Hematopoietic multipotent progenitor cell treated with erythropoietin and hydrocortisone succinate and interleukin-3 and kit ligand, for 4 days (in vitro differentiated cells): ENCODE measurements at regions not wholly inside any gene's neighbourhood (a gene's known extent, or its start where the extent isn't known, plus 50 kb on each side); places are given as distances from the start of the nearest gene placed in this dataset.

Experiments used
- DNase-seq: peaks from one replicate; pipeline ENCODE4 v3.0.0-alpha.2; 2015

- DNase-seq: peak; percentile 56
Measured at GRCh38 chr10:21318540-21319167, 206.8 kb downstream of the SKIDA1 start.

- no peak for DNase-seq
Measured at GRCh38 chr10:21317902-21318301, 207.6 kb downstream of the SKIDA1 start.

GRCh38 chr10:21315645-21316220 is 209.7 kb downstream of the SKIDA1 start:
- no peak for DNase-seq

GRCh38 chr10:21314906-21315644 is 210.4 kb downstream of the SKIDA1 start:
- no peak for DNase-seq

- no peak for DNase-seq
Measured at GRCh38 chr10:21314111-21314626, 211.3 kb downstream of the SKIDA1 start.

- no peak for DNase-seq
Measured at GRCh38 chr10:21313691-21314090, 211.8 kb downstream of the SKIDA1 start.

GRCh38 chr10:21311426-21311825 is 214.1 kb downstream of the SKIDA1 start:
- no peak for DNase-seq

- no peak for DNase-seq
Measured at GRCh38 chr10:21309427-21309826, 216.1 kb downstream of the SKIDA1 start.

- DNase-seq: no peak
Measured at GRCh38 chr10:21308946-21309345, 216.5 kb downstream of the SKIDA1 start.

- DNase-seq: no peak
Measured at GRCh38 chr10:21308018-21308417, 217.5 kb downstream of the SKIDA1 start.

GRCh38 chr10:21304608-21305007 is 220.9 kb downstream of the SKIDA1 start:
- DNase-seq: no peak

GRCh38 chr10:21304198-21304597 is 221.3 kb downstream of the SKIDA1 start:
- no peak for DNase-seq

- DNase-seq: peak; percentile 78
Measured at GRCh38 chr10:21300551-21300950, 224.9 kb downstream of the SKIDA1 start.

- no peak for DNase-seq
Measured at GRCh38 chr10:21299330-21299729, 226.2 kb downstream of the SKIDA1 start.

- no peak for DNase-seq
Measured at GRCh38 chr10:21298701-21299100, 226.8 kb downstream of the SKIDA1 start.

GRCh38 chr10:21297603-21298383 is 227.7 kb downstream of the SKIDA1 start:
- no peak for DNase-seq

GRCh38 chr10:21296575-21297355 is 228.7 kb downstream of the SKIDA1 start:
- no peak for DNase-seq

- DNase-seq: no peak
Measured at GRCh38 chr10:21293518-21294356, 231.7 kb downstream of the SKIDA1 start.

GRCh38 chr10:21292763-21293517 is 232.5 kb downstream of the SKIDA1 start:
- peak; percentile 22 for DNase-seq

GRCh38 chr10:21290499-21291160 is 234.9 kb downstream of the SKIDA1 start:
- DNase-seq: no peak
